Nephron (organoid): ENCODE measurements at regions not wholly inside any gene's neighbourhood (a gene's known extent, or its start where the extent isn't known, plus 50 kb on each side); places are given as distances from the start of the nearest gene placed in this dataset.

Source experiments
- H3K27ac Mint-ChIP-seq, 3 experiments: 2 replicates each; pipeline ENCODE4 v1.8.0; 2020; ENCODE audit warnings: mixed read lengths in 3 of 3, mild to moderate bottlenecking in 2 of 3, moderate library complexity in 1 of 3
- H3K27me3 Mint-ChIP-seq: 2 replicates; pipeline ENCODE4 v1.8.0; 2021; ENCODE audit warnings: low read depth, mild to moderate bottlenecking, moderate library complexity, mixed read lengths
- H3K36me3 Mint-ChIP-seq: 2 replicates; pipeline ENCODE4 v1.8.0; 2020; ENCODE audit warnings: low read depth, mixed read lengths
- H3K4me1 Mint-ChIP-seq: 2 replicates; pipeline ENCODE4 v1.8.0; 2020; ENCODE audit warnings: mixed read lengths
- H3K4me3 Mint-ChIP-seq, 3 experiments: 2 replicates each; pipeline ENCODE4 v1.8.0; 2020; ENCODE audit warnings: mild to moderate bottlenecking in 3 of 3, mixed read lengths in 3 of 3, moderate library complexity in 2 of 3
- H3K9me3 Mint-ChIP-seq: 2 replicates; pipeline ENCODE4 v1.8.0; 2020; ENCODE audit warnings: mixed read lengths
- CTCF ChIP-seq, 3 experiments: fragments of 200-600 bp; sonication (generic); IDR thresholded peaks; one replicate each; pipeline ENCODE4 v1.5.0; 2021; ENCODE audit warnings: antibody characterized with exemption in 3 of 3; ENCODE audit not compliant: unreplicated experiment in 3 of 3

DNA sequence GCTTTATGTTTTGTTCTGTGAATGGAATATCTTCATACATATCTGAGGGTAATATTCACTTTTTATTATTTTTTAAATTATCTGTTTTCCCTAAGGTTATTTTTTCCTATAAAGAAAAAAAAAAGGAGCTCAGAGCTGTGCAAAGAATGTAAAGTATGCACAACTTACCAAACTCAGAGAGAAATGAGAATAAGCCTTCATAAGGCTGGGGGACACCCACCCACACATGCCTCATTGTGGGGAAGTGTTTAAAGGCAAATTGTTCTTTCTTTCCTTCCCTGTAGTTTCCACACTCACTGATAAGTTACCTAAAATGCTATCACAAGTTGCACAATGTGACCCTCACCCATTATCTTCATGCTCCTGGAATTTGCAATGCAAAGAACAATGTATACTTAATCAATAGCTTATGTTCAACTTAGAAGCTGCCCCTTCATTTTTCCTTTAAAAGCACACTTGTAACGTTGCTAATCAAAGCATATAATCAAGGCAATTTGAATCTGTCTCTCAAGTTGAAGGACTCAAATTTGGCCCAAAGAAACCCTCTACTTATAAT is 108.1 kb downstream of the GNAT3 start:
- Mint-ChIP-seq H3K4me3 (no peak overlapping the region), H3K4me1 (no peaks in the 10 kb centered on the region), H3K36me3 (no peaks in the 10 kb centered on the region), H3K9me3 (peaks cover 6% of the 10 kb centered on the region), H3K27ac (no peak overlapping the region), H3K27me3 (no peaks in the 10 kb centered on the region)
- TF ChIP-seq CTCF (IDR thresholded peaks at IDR 0.05; ENCODE audit: unreplicated experiment in 3 of 3) = no peak

- Mint-ChIP-seq H3K4me1 (no peaks in the 10 kb centered on the region), H3K9me3 (no peaks in the 10 kb centered on the region), H3K36me3 (no peaks in the 10 kb centered on the region), H3K27ac (no peak overlapping the region), H3K4me3 (no peak overlapping the region), H3K27me3 (no peaks in the 10 kb centered on the region)
- TF ChIP-seq CTCF (IDR thresholded peaks at IDR 0.05; ENCODE audit: unreplicated experiment in 3 of 3) = no peak
These were observed 110.2 kb downstream of the GNAT3 start for GRCh38 chr7:80401708-80402107.

DNA sequence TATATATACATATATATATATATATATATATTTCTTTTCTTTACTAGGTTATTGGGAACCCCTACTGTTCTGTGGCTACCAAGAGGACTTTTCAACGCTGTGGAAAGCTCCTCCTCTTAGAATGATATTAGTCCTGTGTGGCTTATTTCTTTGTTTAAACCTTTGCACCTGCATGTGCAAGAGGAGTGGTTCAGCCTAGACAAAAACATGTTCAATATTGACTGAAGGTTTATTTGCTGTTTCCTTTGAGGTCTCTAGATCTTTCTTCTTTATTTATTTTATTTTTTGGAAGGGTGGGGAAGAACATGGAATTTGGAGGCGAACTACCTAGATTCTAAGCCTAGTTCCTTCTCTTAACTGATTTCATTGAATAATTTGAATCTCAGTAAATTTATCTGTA is 118.1 kb downstream of the GNAT3 start:
- Mint-ChIP-seq H3K9me3 (no peaks in the 10 kb centered on the region), H3K4me3 (no peak overlapping the region), H3K4me1 (no peaks in the 10 kb centered on the region), H3K27ac (no peak overlapping the region), H3K36me3 (no peaks in the 10 kb centered on the region), H3K27me3 (no peaks in the 10 kb centered on the region)
- no peak for TF ChIP-seq CTCF (IDR thresholded peaks at IDR 0.05; ENCODE audit: unreplicated experiment in 3 of 3)

- Mint-ChIP-seq H3K27me3 (no peaks in the 10 kb centered on the region), H3K9me3 (no peaks in the 10 kb centered on the region), H3K27ac (no peak overlapping the region), H3K36me3 (no peaks in the 10 kb centered on the region), H3K4me3 (no peak overlapping the region), H3K4me1 (no peaks in the 10 kb centered on the region)
- peak; percentile 53 to 66 (median 62) for TF ChIP-seq CTCF (IDR thresholded peaks at IDR 0.05; ENCODE audit: unreplicated experiment in 3 of 3)
These were observed 119.4 kb downstream of the GNAT3 start for GRCh38 chr7:80392229-80393169.

GRCh38 chr7:80387634-80388193 is 124.2 kb downstream of the GNAT3 start:
- Mint-ChIP-seq H3K4me3 (no peak overlapping the region), H3K36me3 (no peaks in the 10 kb centered on the region), H3K9me3 (no peaks in the 10 kb centered on the region), H3K4me1 (peaks cover 3% of the 10 kb centered on the region), H3K27me3 (no peaks in the 10 kb centered on the region), H3K27ac (peak overlapping the region in 2 of 3 experiments; percentile 18 to 46)
- no peak for TF ChIP-seq CTCF (IDR thresholded peaks at IDR 0.05; ENCODE audit: unreplicated experiment in 3 of 3)
